ENCODE measurements at regions not wholly inside any gene's neighbourhood (a gene's known extent, or its start where the extent isn't known, plus 50 kb on each side); places are given as distances from the start of the nearest gene placed in this dataset.

GRCh38 chr6:165906736-165907135 is 243.7 kb upstream of the PDE10A start:
- DNase-seq = no peak

GRCh38 chr6:165905744-165906143 is 242.7 kb upstream of the PDE10A start:
- no peak for DNase-seq

- DNase-seq = no peak
Measured at GRCh38 chr6:165900970-165901369, 237.9 kb upstream of the PDE10A start.

- no peak for DNase-seq
Measured at GRCh38 chr6:165899611-165900010, 236.6 kb upstream of the PDE10A start.

- DNase-seq = no peak
Measured at GRCh38 chr6:165895421-165896165, 232.6 kb upstream of the PDE10A start.

GRCh38 chr6:165894171-165894825 is 231.3 kb upstream of the PDE10A start:
- DNase-seq = no peak

- no peak for DNase-seq
Measured at GRCh38 chr6:165893431-165893830, 230.4 kb upstream of the PDE10A start.

GRCh38 chr6:165891320-165891719 is 228.3 kb upstream of the PDE10A start:
- DNase-seq = no peak

GRCh38 chr6:165890404-165890735 is 227.3 kb upstream of the PDE10A start:
- no peak for DNase-seq

- DNase-seq = no peak
Measured at GRCh38 chr6:165889636-165890403, 226.8 kb upstream of the PDE10A start.

GRCh38 chr6:165886169-165886568 is 223.1 kb upstream of the PDE10A start:
- no peak for DNase-seq

- DNase-seq = peak; percentile 60
Measured at GRCh38 chr6:165884813-165885765, 222.0 kb upstream of the PDE10A start.

- no peak for DNase-seq
Measured at GRCh38 chr6:165883851-165884640, 221.0 kb upstream of the PDE10A start.

- DNase-seq = no peak
Measured at GRCh38 chr6:165881806-165882205, 218.8 kb upstream of the PDE10A start.

- DNase-seq = no peak
Measured at GRCh38 chr6:165880686-165881085, 217.6 kb upstream of the PDE10A start.

- DNase-seq = no peak
Measured at GRCh38 chr6:165877773-165878172, 214.7 kb upstream of the PDE10A start.

GRCh38 chr6:165877192-165877591 is 214.2 kb upstream of the PDE10A start:
- DNase-seq = no peak

- DNase-seq = no peak
Measured at GRCh38 chr6:165876588-165876987, 213.5 kb upstream of the PDE10A start.

- no peak for DNase-seq
Measured at GRCh38 chr6:165875946-165876345, 212.9 kb upstream of the PDE10A start.

- DNase-seq = no peak
Measured at GRCh38 chr6:165873976-165874375, 210.9 kb upstream of the PDE10A start.

GRCh38 chr6:165872811-165873210 is 209.8 kb upstream of the PDE10A start:
- DNase-seq = no peak

- DNase-seq = no peak
Measured at GRCh38 chr6:165872311-165872710, 209.3 kb upstream of the PDE10A start.

All from CD4-positive, alpha-beta T cell treated with Interleukin-6 for 4 hours (primary cell).